ENCODE measurements at regions not wholly inside any gene's neighbourhood (a gene's known extent, or its start where the extent isn't known, plus 50 kb on each side); places are given as distances from the start of the nearest gene placed in this dataset.

DNA sequence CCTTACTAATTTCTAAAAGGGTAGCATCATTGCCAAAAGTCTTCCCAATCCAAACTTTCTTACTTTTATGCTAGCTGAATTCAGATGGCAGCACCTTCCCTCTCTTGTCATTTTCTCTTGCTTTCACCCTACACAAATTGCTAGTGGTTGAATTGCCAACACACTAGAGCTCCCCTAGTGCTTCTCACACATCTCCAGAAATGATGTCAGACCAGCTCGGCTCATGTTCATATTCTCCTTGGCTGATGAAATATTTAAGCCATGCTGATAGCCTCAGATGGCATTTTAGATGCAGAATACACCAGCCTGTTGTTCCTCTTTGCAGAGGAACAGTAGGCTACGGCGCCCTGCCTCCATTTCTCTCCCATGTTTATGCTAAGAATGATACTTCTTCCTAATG is 256.9 kb downstream of the PTBP2 start:
- in situ Hi-C loops (cut with HindIII; ENCODE audit: low sequenced_read_pairs), result no loop called here
- DNase-seq (ENCODE audit: low read depth), result no peak
- TF ChIP-seq, protein P1, sequence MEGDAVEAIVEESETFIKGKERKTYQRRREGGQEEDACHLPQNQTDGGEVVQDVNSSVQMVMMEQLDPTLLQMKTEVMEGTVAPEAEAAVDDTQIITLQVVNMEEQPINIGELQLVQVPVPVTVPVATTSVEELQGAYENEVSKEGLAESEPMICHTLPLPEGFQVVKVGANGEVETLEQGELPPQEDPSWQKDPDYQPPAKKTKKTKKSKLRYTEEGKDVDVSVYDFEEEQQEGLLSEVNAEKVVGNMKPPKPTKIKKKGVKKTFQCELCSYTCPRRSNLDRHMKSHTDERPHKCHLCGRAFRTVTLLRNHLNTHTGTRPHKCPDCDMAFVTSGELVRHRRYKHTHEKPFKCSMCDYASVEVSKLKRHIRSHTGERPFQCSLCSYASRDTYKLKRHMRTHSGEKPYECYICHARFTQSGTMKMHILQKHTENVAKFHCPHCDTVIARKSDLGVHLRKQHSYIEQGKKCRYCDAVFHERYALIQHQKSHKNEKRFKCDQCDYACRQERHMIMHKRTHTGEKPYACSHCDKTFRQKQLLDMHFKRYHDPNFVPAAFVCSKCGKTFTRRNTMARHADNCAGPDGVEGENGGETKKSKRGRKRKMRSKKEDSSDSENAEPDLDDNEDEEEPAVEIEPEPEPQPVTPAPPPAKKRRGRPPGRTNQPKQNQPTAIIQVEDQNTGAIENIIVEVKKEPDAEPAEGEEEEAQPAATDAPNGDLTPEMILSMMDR (IDR thresholded peaks at IDR 0.05; ENCODE audit: low read depth, low read length, missing control alignments), result no peak
- no peak overlapping the region for H3K4me3 ChIP-seq (ENCODE audit: low read depth, low read length)

DNA sequence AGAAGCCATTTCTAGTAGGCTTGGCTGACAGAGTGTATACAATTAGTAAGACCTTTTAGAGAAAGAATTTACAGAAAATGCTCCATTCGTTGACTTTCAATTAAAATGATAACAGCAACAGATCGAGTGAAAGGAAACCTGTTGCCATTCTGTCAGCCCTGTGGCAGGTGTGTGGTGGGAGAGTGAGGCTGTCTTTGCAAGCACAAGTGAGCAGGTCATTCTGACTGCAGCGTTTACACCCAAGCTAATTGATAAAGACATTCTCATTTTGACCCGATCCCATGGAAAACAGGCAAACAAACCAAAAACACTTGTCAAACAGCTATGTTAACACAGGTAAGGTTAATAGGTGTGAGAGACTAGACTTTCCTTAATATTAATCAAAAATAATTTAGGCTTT is 257.3 kb downstream of the PTBP2 start:
- TF ChIP-seq, protein P1 (IDR thresholded peaks at IDR 0.05; ENCODE audit: low read depth, low read length, missing control alignments), result no peak
- no peak for DNase-seq (ENCODE audit: low read depth)
- in situ Hi-C loops (cut with HindIII; ENCODE audit: low sequenced_read_pairs), result no loop called here
- no peak overlapping the region for H3K4me3 ChIP-seq (ENCODE audit: low read depth, low read length)

DNA sequence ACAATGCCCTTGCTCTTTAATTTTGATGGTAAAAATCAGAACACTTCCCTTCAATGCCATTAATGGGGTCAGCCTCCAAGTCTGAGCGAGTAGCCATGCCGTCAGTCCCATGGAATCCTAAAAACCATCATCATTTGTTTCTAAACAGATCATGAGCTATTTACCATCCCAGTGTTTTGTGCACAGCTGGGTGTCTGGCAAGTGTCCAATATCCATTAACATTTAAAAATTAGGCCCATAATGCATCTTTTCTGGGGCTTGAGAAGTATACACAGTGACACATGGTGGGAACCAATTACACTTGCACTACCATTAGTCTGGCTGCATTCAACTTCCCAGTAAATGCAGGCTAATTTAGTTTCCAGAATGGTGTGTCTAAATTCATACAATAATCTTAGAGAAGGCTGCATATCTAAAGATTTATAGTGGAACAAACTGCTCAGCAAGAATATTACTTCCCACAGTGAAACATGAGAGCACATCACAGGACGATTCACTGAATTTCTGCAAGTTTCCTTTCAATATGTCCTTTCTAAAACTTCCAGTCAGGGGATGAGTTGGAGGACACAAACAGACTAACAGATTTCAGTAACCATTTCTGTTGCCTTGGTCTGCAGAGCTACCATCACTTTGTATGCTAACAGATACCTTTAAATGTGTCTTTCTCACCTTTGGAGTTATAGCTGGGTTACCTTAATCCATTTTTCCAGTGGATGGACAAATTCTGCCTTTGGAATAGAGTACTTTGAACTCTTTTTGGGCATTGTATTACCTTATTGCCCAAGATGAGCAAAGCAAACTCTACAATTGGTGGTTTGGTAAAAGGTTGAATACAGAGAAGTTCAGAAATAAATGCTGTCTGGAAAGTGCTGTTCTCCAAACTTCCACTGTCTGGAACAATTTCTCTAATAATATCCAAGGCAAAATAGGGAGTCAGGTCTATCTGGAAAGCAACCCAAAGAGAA is 258.0 kb downstream of the PTBP2 start:
- in situ Hi-C loops (cut with HindIII; ENCODE audit: low sequenced_read_pairs), result no loop called here
- H3K4me3 ChIP-seq (ENCODE audit: low read depth, low read length), result no peak overlapping the region
- TF ChIP-seq, protein P1 (IDR thresholded peaks at IDR 0.05; ENCODE audit: low read depth, low read length, missing control alignments), result no peak
- DNase-seq (ENCODE audit: low read depth), result no peak

DNA sequence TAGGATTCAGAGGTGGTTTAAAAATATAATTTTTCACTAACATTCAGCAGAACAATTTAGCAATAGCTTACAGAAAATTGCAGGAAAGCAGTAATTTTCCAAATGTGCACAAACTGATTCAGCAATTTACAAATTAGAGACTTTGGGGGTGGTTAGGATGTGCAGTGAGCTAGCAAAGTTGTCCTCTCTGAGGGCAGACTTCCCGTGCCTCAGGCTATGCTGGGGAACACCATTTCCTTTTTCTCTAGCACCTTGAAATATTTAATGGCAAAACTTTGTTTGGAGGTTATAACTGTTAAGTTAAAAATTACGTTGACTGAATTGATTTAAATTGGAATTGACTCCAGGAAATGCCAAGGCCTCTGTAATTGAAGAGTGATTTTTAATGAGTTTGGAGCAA is 258.9 kb downstream of the PTBP2 start:
- H3K4me3 ChIP-seq (ENCODE audit: low read depth, low read length), result no peak overlapping the region
- no peak for DNase-seq (ENCODE audit: low read depth)
- in situ Hi-C loops (cut with HindIII; ENCODE audit: low sequenced_read_pairs), result no loop called here
- TF ChIP-seq, protein P1 (IDR thresholded peaks at IDR 0.05; ENCODE audit: low read depth, low read length, missing control alignments), result no peak

DNA sequence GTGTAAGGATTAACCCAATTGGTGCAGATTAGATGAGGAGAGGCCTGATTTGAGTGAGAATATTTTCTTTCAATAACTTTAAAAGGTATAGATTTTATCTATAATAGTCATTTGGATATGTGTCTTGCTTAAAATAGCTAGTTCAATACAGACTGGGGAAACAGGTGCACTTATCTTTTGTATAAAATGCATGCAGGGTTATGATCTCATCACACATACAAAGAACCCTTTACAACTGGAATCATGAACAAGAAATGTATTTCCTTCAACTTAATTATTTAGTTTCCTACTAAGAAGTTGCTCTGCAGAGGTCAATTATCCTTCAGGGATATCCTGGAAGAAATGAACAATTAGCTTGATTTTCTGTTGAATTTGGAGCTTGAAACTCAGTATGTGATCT is 259.6 kb downstream of the PTBP2 start:
- no peak for DNase-seq (ENCODE audit: low read depth)
- TF ChIP-seq, protein P1 (IDR thresholded peaks at IDR 0.05; ENCODE audit: low read depth, low read length, missing control alignments), result no peak
- in situ Hi-C loops (cut with HindIII; ENCODE audit: low sequenced_read_pairs), result no loop called here
- H3K4me3 ChIP-seq (ENCODE audit: low read depth, low read length), result no peak overlapping the region

DNA sequence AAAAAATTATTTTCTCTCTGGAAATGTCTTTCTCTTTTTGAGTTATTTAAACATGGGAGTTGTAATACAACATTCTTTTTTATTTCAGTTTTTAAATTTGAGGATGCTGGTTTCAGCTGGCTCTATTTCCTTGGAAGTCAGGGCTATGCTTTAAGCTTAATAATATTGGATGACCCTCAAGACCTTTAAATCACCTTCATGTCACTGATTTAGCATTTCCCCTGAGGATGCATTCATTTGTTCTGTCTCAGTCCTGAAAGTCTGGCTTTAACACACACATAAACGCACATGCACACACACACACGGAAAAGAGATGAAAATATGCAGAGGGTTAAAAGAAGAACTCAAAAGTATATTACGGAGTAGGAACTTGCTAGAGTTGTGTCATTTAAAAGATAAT is 260.5 kb downstream of the PTBP2 start:
- in situ Hi-C loops (cut with HindIII; ENCODE audit: low sequenced_read_pairs), result no loop called here
- DNase-seq (ENCODE audit: low read depth), result no peak
- TF ChIP-seq, protein P1 (IDR thresholded peaks at IDR 0.05; ENCODE audit: low read depth, low read length, missing control alignments), result no peak
- no peak overlapping the region for H3K4me3 ChIP-seq (ENCODE audit: low read depth, low read length)
